ENCODE measurements at regions not wholly inside any gene's neighbourhood (a gene's known extent, or its start where the extent isn't known, plus 50 kb on each side); places are given as distances from the start of the nearest gene placed in this dataset.

GRCh38 chr21:14754259-14754604, 208.1 kb upstream of the SAMSN1 start:
- ChIA-PET POLR2A (interaction anchor here (1.7 to 1.9 kb wide), 2 partner anchors 8 to 10 kb away, joined by 9 to 17 read pairs; no protein-coding TSS in a partner anchor), CTCF (ENCODE audit: low intra/inter-chr PET ratio) (interaction anchor here (0.7 kb wide), 1 partner anchor 302 kb away, joined by 3 read pairs; no protein-coding TSS in a partner anchor)
- H3K9ac ChIP-seq (ENCODE audit: insufficient read depth in 1 of 2, low read depth in 2 of 2, low read length in 2 of 2) = peak overlapping the region in 1 of 2 experiments; percentile 81; a peak in 2 of 4 replicates
- H4K20me1 ChIP-seq (replicated peaks; ENCODE audit: control insufficient read depth, insufficient read depth, low read length) = no peaks in the 10 kb centered on the region
- H3K9me3 ChIP-seq (replicated peaks; ENCODE audit: control insufficient read depth, insufficient read depth, low read depth, low read length) = no peaks in the 10 kb centered on the region; the same call in 1 of the 2 replicates
- intact Hi-C loops (cut with micrococcal nuclease) = loop anchor here (2.0 to 10.0 kb wide), 6 partner anchors 77 to 981 kb away; no protein-coding TSS in a partner anchor
- DNase-seq (ENCODE audit: extremely low read depth in 1 of 4, low spot score in 3 of 4) (no peak), ATAC-seq (no peak), FAIRE-seq (no peak)
- peaks cover 22% of the 10 kb centered on the region for H3K36me3 ChIP-seq (ENCODE audit: control insufficient read depth, insufficient read depth, low read length)
- in situ Hi-C loops (cut with MboI) = loop anchor here (5.0 kb wide), 1 partner anchor 77 kb away; no protein-coding TSS in a partner anchor
- no peak overlapping the region for H2AFZ ChIP-seq (ENCODE audit: low read depth, low read length)
- no peaks in the 10 kb centered on the region for H3K9me1 ChIP-seq (ENCODE audit: control insufficient read depth, insufficient read depth, low read length)
- peak overlapping the region; percentile 92 for H3K27ac ChIP-seq (ENCODE audit: extremely low read depth, low read depth, low read length)
- H3K4me2 ChIP-seq (ENCODE audit: insufficient read depth, low read length) = peak overlapping the region; percentile 95
- WGBS (ENCODE audit: insufficient coverage, low coverage, missing lambda C conversion rate) = 0% methylated on average over 1 of the region's 1 CpG
- peak overlapping the region; percentile 46 for H3K4me3 ChIP-seq
- peaks cover 0 to 37% of the 10 kb centered on the region in 2 experiments; a peak in 2 of 5 replicates for H3K4me1 ChIP-seq (replicated peaks in 1 of 2; ENCODE audit: control insufficient read depth in 2 of 2, insufficient read depth in 2 of 2, low read length in 2 of 2)
- TSS peak; percentile 66 for BruUV-seq (replicated peaks)
- peaks cover 100% of the 10 kb centered on the region for H3K79me2 ChIP-seq (ENCODE audit: control insufficient read depth, insufficient read depth, low read length)
- no peaks in the 10 kb centered on the region for H3K27me3 ChIP-seq (ENCODE audit: control insufficient read depth in 2 of 2, insufficient read depth in 2 of 2, low read length in 2 of 2)
- TF ChIP-seq ZNF57 (CRISPR knock-in tag; IDR thresholded peaks at IDR 0.05) = no peak
- no peak for TF ChIP-seq C11orf30 (IDR thresholded peaks at IDR 0.05; ENCODE audit: low read depth)
- TF ChIP-seq ZNF133 (CRISPR knock-in tag; IDR thresholded peaks at IDR 0.05) = no peak
- TF ChIP-seq E4F1 (CRISPR knock-in tag; IDR thresholded peaks at IDR 0.05; ENCODE audit: borderline replicate concordance) = 0 out of 2 replicates have a peak, but pooled peaks have one; percentile 40
- no peak for TF ChIP-seq NFIC (IDR thresholded peaks at IDR 0.05)
- TF ChIP-seq ATF4 (CRISPR knock-in tag; IDR thresholded peaks at IDR 0.05) = no peak
- TF ChIP-seq ZNF707 (CRISPR knock-in tag; conservative IDR thresholded peaks at IDR 0.05) = no peak
- TF ChIP-seq E2F1 (CRISPR knock-in tag; IDR thresholded peaks at IDR 0.05) = no peak
- no peak for TF ChIP-seq ELF1 (tag; IDR thresholded peaks at IDR 0.05)
- TF ChIP-seq ZBTB8A (IDR thresholded peaks at IDR 0.05; ENCODE audit: partially characterized antibody) = no peak
- no peak for TF ChIP-seq MBD1 (CRISPR knock-in tag; IDR thresholded peaks at IDR 0.05)
- TF ChIP-seq BDP1 (IDR thresholded peaks at IDR 0.05; ENCODE audit: insufficient read depth, insufficient read length) = no peak
- TF ChIP-seq ZC3H4 (CRISPR knock-in tag; IDR thresholded peaks at IDR 0.05; ENCODE audit: borderline replicate concordance) = no peak
- TF ChIP-seq SIN3A (IDR thresholded peaks at IDR 0.05; ENCODE audit: borderline replicate concordance in 2 of 2, control insufficient read depth in 1 of 2, low read depth in 2 of 2, low read length in 2 of 2) = 0 out of 4 replicates have a peak, but pooled peaks of 1 of the 2 experiments have one; percentile 13
- TF ChIP-seq EHMT2 (IDR thresholded peaks at IDR 0.05) = no peak
- TF ChIP-seq SLC30A9 (CRISPR knock-in tag; IDR thresholded peaks at IDR 0.05) = no peak

Data from K562 (cell line).